ENCODE measurements at regions not wholly inside any gene's neighbourhood (a gene's known extent, or its start where the extent isn't known, plus 50 kb on each side); places are given as distances from the start of the nearest gene placed in this dataset.

DNA sequence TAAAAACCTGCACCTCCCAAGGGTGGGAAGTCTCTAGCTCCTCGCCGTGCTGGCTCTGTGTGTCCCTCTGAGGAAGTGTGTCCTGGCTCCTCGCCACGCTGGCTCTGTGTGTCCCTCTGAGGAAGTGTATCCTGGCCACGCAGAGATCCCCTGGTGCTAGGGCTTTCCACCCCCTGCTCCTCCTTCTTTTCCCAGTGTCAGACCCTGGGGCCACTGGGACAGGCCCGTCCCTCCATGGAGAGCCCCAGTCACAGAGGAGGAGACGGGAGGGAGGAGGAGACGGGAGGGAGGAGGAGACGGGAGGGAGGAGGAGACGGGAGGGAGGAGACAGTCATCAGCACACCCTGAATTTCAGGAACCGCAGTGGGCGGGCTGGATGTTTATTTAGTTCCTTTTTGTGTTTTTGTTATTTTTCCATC lies 53.8 kb upstream of the HGFAC start:
- no peak for ATAC-seq
- TF ChIP-seq SNAI2 (CRISPR knock-in tag; IDR thresholded peaks at IDR 0.05) = no peak
- no peak for TF ChIP-seq ISL1 (CRISPR knock-in tag; IDR thresholded peaks at IDR 0.05)
- no peak for TF ChIP-seq ZNF70 (CRISPR knock-in tag; IDR thresholded peaks at IDR 0.05)
- no peak for TF ChIP-seq BACH2 (CRISPR knock-in tag; IDR thresholded peaks at IDR 0.05; ENCODE audit: borderline replicate concordance)

- ATAC-seq = no peak
- TF ChIP-seq ZNF8 (CRISPR knock-in tag; IDR thresholded peaks at IDR 0.05) = no peak
- TF ChIP-seq ZNF565 (CRISPR knock-in tag; conservative IDR thresholded peaks at IDR 0.05; ENCODE audit: low read depth) = no peak
- no peak for TF ChIP-seq BACH2 (CRISPR knock-in tag; IDR thresholded peaks at IDR 0.05; ENCODE audit: borderline replicate concordance)
- TF ChIP-seq ZC3H10 (CRISPR knock-in tag; IDR thresholded peaks at IDR 0.05) = no peak
- no peak for TF ChIP-seq TSHZ2 (CRISPR knock-in tag; IDR thresholded peaks at IDR 0.05)
- no peak for TF ChIP-seq ISL1 (CRISPR knock-in tag; IDR thresholded peaks at IDR 0.05)
- TF ChIP-seq ZNF70 (CRISPR knock-in tag; IDR thresholded peaks at IDR 0.05) = no peak
- TF ChIP-seq OSR1 (CRISPR knock-in tag; IDR thresholded peaks at IDR 0.05) = no peak
- no peak for TF ChIP-seq RARB (CRISPR knock-in tag; IDR thresholded peaks at IDR 0.05)
- no peak for TF ChIP-seq CSRNP3 (CRISPR knock-in tag; IDR thresholded peaks at IDR 0.05)
- no peak for TF ChIP-seq ARNTL (CRISPR knock-in tag; IDR thresholded peaks at IDR 0.05; ENCODE audit: borderline replicate concordance, low read depth)
- TF ChIP-seq, protein P1, sequence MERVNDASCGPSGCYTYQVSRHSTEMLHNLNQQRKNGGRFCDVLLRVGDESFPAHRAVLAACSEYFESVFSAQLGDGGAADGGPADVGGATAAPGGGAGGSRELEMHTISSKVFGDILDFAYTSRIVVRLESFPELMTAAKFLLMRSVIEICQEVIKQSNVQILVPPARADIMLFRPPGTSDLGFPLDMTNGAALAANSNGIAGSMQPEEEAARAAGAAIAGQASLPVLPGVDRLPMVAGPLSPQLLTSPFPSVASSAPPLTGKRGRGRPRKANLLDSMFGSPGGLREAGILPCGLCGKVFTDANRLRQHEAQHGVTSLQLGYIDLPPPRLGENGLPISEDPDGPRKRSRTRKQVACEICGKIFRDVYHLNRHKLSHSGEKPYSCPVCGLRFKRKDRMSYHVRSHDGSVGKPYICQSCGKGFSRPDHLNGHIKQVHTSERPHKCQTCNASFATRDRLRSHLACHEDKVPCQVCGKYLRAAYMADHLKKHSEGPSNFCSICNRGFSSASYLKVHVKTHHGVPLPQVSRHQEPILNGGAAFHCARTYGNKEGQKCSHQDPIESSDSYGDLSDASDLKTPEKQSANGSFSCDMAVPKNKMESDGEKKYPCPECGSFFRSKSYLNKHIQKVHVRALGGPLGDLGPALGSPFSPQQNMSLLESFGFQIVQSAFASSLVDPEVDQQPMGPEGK (CRISPR knock-in tag; IDR thresholded peaks at IDR 0.05; ENCODE audit: borderline replicate concordance) = no peak
These were observed 53.1 kb upstream of the HGFAC start for GRCh38 chr4:3388471-3389232.

DNA sequence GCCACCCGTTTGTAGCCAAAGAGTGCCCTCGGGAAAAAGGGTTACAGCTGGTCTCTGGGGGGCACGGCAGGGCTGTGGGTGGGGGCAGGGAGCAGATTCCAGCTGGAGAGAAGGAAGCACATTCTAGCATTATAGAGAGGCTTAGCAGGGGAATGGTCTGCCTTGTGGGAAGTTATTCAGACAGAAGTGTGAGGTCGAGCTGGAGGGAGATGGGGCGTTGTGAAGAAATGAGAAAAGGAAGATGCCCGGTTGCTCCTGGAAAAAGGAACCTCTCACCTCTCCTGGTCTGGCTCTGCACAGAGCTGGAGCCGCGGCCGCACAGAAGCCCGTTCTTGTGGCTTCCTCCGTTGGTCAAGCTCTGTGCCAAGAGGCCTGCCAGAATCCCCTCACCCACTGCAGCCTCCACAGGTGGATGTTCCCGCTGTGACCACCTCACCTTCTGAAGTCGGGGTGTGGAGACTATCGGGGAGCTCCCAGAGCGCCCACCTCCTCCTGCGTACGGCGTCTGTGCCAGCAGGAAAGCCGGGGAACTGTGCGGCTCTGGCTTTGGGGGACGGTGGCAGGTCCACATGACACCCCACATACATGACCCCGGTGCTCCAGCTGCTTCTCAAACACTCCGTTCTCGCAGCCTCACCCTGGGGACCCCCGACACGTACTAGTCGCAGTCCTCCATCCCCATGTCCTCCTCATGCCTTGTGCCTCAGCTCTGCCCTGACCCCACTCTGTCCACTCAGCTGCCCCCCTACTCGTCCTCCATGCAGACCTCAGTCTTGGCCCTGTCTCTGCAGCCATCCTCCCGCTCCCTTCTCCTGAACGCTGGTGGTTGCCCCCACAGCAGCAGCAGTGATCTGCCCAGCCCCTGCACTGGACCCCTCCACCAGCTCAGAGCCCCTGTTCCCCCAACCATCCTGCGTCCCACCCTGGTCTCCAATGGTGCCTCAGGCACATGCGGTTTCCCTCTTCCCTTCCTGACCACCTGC lies 52.2 kb upstream of the HGFAC start:
- ATAC-seq = no peak
- no peak for TF ChIP-seq POU6F1 (CRISPR knock-in tag; IDR thresholded peaks at IDR 0.05; ENCODE audit: borderline replicate concordance, low read depth)
- no peak for TF ChIP-seq ZNF8 (CRISPR knock-in tag; IDR thresholded peaks at IDR 0.05)
- TF ChIP-seq, protein P1 (CRISPR knock-in tag; IDR thresholded peaks at IDR 0.05; ENCODE audit: borderline replicate concordance) = no peak
- no peak for TF ChIP-seq ARNTL (CRISPR knock-in tag; IDR thresholded peaks at IDR 0.05; ENCODE audit: borderline replicate concordance, low read depth)
- no peak for TF ChIP-seq TSHZ2 (CRISPR knock-in tag; IDR thresholded peaks at IDR 0.05)
- no peak for TF ChIP-seq ZNF70 (CRISPR knock-in tag; IDR thresholded peaks at IDR 0.05)
- TF ChIP-seq SNAI2 (CRISPR knock-in tag; IDR thresholded peaks at IDR 0.05) = no peak
- TF ChIP-seq TOX (CRISPR knock-in tag; IDR thresholded peaks at IDR 0.05; ENCODE audit: borderline replicate concordance) = no peak
